ENCODE measurements at regions not wholly inside any gene's neighbourhood (a gene's known extent, or its start where the extent isn't known, plus 50 kb on each side); places are given as distances from the start of the nearest gene placed in this dataset.

DNA sequence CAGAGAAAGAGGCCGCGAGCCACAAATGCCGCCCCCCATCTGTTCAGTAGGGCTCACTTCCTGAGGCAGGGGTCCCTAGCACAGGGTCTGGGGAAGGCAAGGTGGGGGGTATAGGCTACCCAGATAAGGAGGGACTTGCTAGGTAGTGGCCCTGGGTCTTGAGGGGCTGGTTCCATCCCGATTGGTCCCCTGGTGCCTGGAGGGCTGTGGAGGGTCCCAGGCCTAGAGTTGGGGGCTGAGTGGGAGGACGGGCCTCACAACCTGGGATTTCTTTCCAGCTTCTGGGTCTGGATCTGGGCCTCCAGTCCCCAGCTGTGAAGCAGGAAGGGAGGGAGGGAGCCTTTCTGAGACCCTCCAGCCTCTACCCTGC lies 75.1 kb upstream of the EN2 start:
- SMC1A ChIA-PET (ENCODE audit: uncharacterized antibody, unreplicated experiment) = no interaction called here
- no peak for ATAC-seq
- H3K4me2 ChIP-seq (ENCODE audit: control insufficient read depth, insufficient read depth) = no peak overlapping the region
- CTCF ChIA-PET = no interaction called here
- H3K36me3 ChIP-seq (ENCODE audit: control insufficient read depth in 2 of 2, insufficient read depth in 2 of 2, low read length in 1 of 2) = no peaks in the 10 kb centered on the region
- intact Hi-C loops (cut with micrococcal nuclease; ENCODE audit: unreplicated experiment) = loop anchor here (5.0 kb wide), 1 partner anchor 150 kb away; no protein-coding TSS in a partner anchor
- H3K79me2 ChIP-seq (ENCODE audit: control insufficient read depth, insufficient read depth, low read length) = no peaks in the 10 kb centered on the region
- in situ Hi-C loops (cut with MboI) = loop anchor here (25.0 kb wide), 1 partner anchor 380 kb away; no protein-coding TSS in a partner anchor
- no TSS peak for BruUV-seq (replicated peaks)
- H2AFZ ChIP-seq (ENCODE audit: control insufficient read depth, low read depth, low read length) = no peak overlapping the region
- H3K4me3 ChIP-seq = no peak overlapping the region
- H3K27me3 ChIP-seq (replicated peaks in 1 of 2; ENCODE audit: control insufficient read depth in 2 of 2, insufficient read depth in 2 of 2, low read length in 1 of 2) = peaks cover 19 to 20% of the 10 kb centered on the region in 2 experiments
- RAD21 ChIA-PET (ENCODE audit: unreplicated experiment) = no interaction called here
- no peak for DNase-seq (ENCODE audit: low read depth, low spot score)
- no peak overlapping the region for H3K27ac ChIP-seq (ENCODE audit: control insufficient read depth, insufficient read depth)
- H4K20me1 ChIP-seq (ENCODE audit: control insufficient read depth, insufficient read depth) = no peaks in the 10 kb centered on the region
- H3K9me3 ChIP-seq (replicated peaks; ENCODE audit: control insufficient read depth, insufficient read depth, low read length) = no peaks in the 10 kb centered on the region
- H3K4me1 ChIP-seq (ENCODE audit: control insufficient read depth, insufficient read depth, low read length) = no peaks in the 10 kb centered on the region
- POLR2A ChIA-PET = no interaction called here
- no peak overlapping the region for H3K9ac ChIP-seq (ENCODE audit: control insufficient read depth, insufficient read depth, low read length)
- FAIRE-seq = no peak
- 22% methylated on average over 5 of the region's 5 CpGs for WGBS (ENCODE audit: insufficient coverage, insufficient replicate concordance, low lambda C conversion rate, missing lambda C conversion rate)
- TF ChIP-seq MYC (IDR thresholded peaks at IDR 0.05; ENCODE audit: insufficient read depth, insufficient read length, insufficient replicate concordance, low read length, severe bottlenecking) (no peak), MEF2A (IDR thresholded peaks at IDR 0.05; ENCODE audit: insufficient read depth, low read depth, low read length) (no peak), EGR1 (IDR thresholded peaks at IDR 0.05; ENCODE audit: borderline replicate concordance in 1 of 2, low read depth in 2 of 2, low read length in 2 of 2) (no peak), SUPT20H (IDR thresholded peaks at IDR 0.05; ENCODE audit: borderline replicate concordance, control insufficient read depth, low read depth, low read length) (no peak), BRCA1 (IDR thresholded peaks at IDR 0.05; ENCODE audit: low read depth, low read length) (no peak), CTCF (IDR thresholded peaks at IDR 0.05 in 2 of 3, conservative IDR thresholded peaks at IDR 0.05 in 1 of 3; ENCODE audit: control insufficient read depth in 2 of 3, extremely low read depth in 1 of 3, insufficient read depth in 1 of 3, low read depth in 3 of 3, low read length in 3 of 3) (no peak), FOXK2 (IDR thresholded peaks at IDR 0.05) (no peak), NBN (IDR thresholded peaks at IDR 0.05) (no peak), FOS (IDR thresholded peaks at IDR 0.05; ENCODE audit: borderline replicate concordance, extremely low read depth, insufficient read length) (no peak), TBL1XR1 (IDR thresholded peaks at IDR 0.05; ENCODE audit: low read depth, low read length) (no peak), YY1 (IDR thresholded peaks at IDR 0.05; ENCODE audit: low read depth, low read length) (no peak), HDAC2 (IDR thresholded peaks at IDR 0.05) (no peak), TCF3 (IDR thresholded peaks at IDR 0.05; ENCODE audit: borderline replicate concordance, insufficient read depth, low read depth, low read length) (no peak), RUNX3 (IDR thresholded peaks at IDR 0.05; ENCODE audit: low read length) (no peak), MXI1 (IDR thresholded peaks at IDR 0.05; ENCODE audit: low read depth, low read length) (no peak)
- TF ChIP-seq, protein P1, sequence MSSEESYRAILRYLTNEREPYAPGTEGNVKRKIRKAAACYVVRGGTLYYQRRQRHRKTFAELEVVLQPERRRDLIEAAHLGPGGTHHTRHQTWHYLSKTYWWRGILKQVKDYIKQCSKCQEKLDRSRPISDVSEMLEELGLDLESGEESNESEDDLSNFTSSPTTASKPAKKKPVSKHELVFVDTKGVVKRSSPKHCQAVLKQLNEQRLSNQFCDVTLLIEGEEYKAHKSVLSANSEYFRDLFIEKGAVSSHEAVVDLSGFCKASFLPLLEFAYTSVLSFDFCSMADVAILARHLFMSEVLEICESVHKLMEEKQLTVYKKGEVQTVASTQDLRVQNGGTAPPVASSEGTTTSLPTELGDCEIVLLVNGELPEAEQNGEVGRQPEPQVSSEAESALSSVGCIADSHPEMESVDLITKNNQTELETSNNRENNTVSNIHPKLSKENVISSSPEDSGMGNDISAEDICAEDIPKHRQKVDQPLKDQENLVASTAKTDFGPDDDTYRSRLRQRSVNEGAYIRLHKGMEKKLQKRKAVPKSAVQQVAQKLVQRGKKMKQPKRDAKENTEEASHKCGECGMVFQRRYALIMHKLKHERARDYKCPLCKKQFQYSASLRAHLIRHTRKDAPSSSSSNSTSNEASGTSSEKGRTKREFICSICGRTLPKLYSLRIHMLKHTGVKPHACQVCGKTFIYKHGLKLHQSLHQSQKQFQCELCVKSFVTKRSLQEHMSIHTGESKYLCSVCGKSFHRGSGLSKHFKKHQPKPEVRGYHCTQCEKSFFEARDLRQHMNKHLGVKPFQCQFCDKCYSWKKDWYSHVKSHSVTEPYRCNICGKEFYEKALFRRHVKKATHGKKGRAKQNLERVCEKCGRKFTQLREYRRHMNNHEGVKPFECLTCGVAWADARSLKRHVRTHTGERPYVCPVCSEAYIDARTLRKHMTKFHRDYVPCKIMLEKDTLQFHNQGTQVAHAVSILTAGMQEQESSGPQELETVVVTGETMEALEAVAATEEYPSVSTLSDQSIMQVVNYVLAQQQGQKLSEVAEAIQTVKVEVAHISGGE (CRISPR knock-in tag; IDR thresholded peaks at IDR 0.05) = no peak
- TF ChIP-seq, protein P2, sequence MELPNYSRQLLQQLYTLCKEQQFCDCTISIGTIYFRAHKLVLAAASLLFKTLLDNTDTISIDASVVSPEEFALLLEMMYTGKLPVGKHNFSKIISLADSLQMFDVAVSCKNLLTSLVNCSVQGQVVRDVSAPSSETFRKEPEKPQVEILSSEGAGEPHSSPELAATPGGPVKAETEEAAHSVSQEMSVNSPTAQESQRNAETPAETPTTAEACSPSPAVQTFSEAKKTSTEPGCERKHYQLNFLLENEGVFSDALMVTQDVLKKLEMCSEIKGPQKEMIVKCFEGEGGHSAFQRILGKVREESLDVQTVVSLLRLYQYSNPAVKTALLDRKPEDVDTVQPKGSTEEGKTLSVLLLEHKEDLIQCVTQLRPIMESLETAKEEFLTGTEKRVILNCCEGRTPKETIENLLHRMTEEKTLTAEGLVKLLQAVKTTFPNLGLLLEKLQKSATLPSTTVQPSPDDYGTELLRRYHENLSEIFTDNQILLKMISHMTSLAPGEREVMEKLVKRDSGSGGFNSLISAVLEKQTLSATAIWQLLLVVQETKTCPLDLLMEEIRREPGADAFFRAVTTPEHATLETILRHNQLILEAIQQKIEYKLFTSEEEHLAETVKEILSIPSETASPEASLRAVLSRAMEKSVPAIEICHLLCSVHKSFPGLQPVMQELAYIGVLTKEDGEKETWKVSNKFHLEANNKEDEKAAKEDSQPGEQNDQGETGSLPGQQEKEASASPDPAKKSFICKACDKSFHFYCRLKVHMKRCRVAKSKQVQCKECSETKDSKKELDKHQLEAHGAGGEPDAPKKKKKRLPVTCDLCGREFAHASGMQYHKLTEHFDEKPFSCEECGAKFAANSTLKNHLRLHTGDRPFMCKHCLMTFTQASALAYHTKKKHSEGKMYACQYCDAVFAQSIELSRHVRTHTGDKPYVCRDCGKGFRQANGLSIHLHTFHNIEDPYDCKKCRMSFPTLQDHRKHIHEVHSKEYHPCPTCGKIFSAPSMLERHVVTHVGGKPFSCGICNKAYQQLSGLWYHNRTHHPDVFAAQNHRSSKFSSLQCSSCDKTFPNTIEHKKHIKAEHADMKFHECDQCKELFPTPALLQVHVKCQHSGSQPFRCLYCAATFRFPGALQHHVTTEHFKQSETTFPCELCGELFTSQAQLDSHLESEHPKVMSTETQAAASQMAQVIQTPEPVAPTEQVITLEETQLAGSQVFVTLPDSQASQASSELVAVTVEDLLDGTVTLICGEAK (IDR thresholded peaks at IDR 0.05; ENCODE audit: borderline replicate concordance) = no peak
